ENCODE measurements at regions not wholly inside any gene's neighbourhood (a gene's known extent, or its start where the extent isn't known, plus 50 kb on each side); places are given as distances from the start of the nearest gene placed in this dataset.
"Not testable (repeated sequence)": the region's sequence is repeated elsewhere in the genome, so short reads cannot be mapped to it uniquely, and the experiment has no call there.

- DNase-seq, result no peak
- intact Hi-C loops (cut with DNase I), result no loop called here
These were observed 828.2 kb upstream of the NCAM2 start for GRCh38 chr21:20169812-20170576.

- intact Hi-C loops (cut with DNase I), result no loop called here
- DNase-seq, result no peak
These were observed 812.0 kb upstream of the NCAM2 start for GRCh38 chr21:20186186-20186585.

GRCh38 chr21:20187028-20187427 is 811.2 kb upstream of the NCAM2 start:
- intact Hi-C loops (cut with DNase I), result no loop called here
- no peak for DNase-seq

- DNase-seq; intact Hi-C loops (cut with DNase I): not testable (repeated sequence)
These were observed 796.9 kb upstream of the NCAM2 start for GRCh38 chr21:20201323-20201722.

- intact Hi-C loops (cut with DNase I), result no loop called here
- DNase-seq, result no peak
These were observed 790.9 kb upstream of the NCAM2 start for GRCh38 chr21:20207335-20207734.

DNA sequence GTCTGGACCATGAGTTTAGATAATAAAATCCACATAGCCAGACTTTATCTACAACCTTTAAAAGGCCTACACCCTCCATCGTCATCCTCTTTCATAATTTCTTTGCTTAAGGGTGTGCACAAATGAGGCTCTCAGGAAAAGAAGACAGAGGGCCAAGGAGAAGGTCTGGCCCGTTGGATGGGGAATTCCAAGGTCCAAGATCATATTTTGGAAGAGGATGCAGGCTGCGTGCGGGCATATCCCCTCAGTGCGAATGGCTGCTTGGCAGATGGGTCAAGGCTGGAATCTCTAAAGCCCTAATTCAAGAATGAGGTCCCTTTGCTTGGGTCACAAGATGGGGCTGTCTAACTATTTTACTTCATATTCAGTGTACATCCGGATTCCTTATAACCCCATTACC is 782.2 kb upstream of the NCAM2 start:
- no peak for DNase-seq
- intact Hi-C loops (cut with DNase I), result no loop called here

- no peak for DNase-seq
- intact Hi-C loops (cut with DNase I), result no loop called here
These were observed 777.6 kb upstream of the NCAM2 start for GRCh38 chr21:20220586-20220985.

- DNase-seq, result peak in 1 of 10 donors; percentile 57
- intact Hi-C loops (cut with DNase I), result not testable (repeated sequence)
These were observed 776.2 kb upstream of the NCAM2 start for GRCh38 chr21:20221981-20222380.

DNA sequence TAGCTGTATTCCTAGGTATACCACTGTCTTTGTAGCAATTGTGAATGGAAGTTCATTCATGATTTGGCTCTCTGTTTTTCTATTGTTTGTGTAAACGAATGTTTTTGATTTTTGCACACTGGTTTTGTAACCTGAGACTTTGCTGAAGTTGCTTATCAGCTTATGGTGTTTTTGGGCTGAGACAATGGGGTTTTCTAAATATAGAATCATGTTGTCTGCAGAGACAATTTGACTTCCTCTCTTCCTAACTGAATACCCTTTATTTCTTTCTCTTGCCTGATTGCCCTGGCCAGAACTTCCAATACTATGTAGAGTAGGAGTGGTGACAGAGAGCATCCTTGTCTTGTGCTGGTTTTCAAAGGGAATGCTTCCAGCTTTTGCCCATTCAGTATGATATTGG is 761.6 kb upstream of the NCAM2 start:
- intact Hi-C loops (cut with DNase I); DNase-seq: not testable (repeated sequence)

GRCh38 chr21:20249401-20249800 is 748.8 kb upstream of the NCAM2 start:
- DNase-seq, result no peak
- intact Hi-C loops (cut with DNase I), result no loop called here

DNA sequence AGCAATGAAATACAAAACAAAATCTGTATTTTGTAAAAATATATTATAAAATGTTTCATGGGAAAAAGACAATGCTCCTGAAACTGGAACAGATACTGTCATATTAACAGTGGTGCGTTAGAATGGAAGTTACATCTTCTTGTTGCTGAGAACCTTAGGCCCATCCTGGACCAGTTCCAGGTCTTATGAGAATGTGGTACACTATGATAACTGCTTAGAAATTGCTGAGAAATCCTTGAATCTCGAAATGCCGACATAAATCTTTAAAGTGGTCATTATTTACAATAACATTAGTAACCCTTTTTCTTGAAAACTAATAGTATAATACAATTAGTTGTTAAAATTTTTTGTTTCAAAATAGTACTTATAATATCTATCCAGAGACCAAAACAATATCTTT is 747.9 kb upstream of the NCAM2 start:
- DNase-seq, result no peak
- intact Hi-C loops (cut with DNase I), result no loop called here

DNA sequence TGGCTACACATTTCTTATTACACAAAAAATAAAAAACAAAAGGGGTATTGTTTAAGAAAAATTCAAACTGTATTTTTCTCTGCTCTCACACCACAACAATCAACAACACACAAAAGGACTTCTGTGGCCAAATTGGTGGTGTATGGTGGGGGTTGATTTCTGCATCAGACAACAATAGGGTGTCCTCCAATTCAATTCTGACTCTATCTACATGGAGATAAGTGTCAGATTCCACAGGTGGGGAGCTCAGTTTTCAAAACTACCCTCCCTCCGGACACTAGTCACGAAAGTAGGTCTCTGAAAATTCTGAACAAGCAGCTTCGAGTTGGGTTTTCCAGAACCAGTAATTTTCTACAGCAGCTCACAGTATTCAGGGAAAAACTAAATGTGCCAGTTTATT is 744.9 kb upstream of the NCAM2 start:
- DNase-seq, result no peak
- intact Hi-C loops (cut with DNase I), result no loop called here

- intact Hi-C loops (cut with DNase I), result no loop called here
- no peak for DNase-seq
These were observed 743.2 kb upstream of the NCAM2 start for GRCh38 chr21:20254964-20255363.

DNA sequence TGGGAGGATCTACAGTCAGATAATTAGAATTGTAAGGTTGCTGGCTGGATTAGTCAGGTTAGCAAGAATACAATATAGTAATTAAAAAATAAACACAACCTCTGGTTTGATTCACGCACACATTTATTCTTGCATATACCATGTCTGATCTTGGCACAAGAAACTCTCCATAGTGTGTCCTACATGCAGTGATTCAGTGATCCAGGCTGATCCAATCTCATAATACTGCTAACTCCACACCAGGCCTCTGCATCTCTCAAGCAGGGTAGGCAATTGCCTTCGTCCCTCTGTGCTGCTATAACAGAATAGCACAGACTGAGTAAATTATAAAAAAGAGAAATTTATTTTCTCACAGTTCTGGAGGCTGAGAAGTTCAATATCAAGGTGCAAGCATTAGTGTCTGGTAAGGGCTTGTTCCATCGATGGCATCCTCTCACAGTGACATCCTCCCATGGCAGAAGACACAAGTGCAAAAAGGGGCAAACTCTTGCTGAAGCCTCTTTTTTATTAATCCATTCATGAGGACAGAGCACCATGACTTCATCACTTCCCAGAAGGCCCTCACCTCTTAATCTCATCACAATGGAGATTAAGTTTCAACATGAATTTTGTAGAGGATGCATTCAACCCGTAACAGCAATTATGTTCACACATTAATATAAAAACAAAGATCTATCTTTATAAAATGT is 741.0 kb upstream of the NCAM2 start:
- no peak for DNase-seq
- intact Hi-C loops (cut with DNase I), result no loop called here

DNA sequence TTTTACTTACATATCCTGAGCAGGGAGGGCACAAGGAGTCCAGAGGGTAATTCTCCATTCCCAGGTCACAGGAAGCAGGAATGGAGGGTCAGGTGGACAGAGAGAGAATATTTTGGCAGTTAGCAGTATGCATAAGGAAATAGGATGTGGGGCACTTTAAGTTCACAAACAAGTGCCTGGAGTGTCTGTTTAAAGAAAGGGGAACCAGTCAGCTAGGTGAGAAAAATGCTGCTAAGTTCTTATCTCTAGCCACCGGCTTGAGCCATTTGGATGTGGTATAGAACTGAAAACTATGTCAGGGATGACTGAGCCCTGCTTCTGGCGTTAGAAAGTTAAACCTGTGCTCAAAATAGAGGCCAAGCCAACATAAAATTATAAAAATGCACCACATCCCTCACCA is 739.7 kb upstream of the NCAM2 start:
- no peak for DNase-seq
- intact Hi-C loops (cut with DNase I), result no loop called here

- intact Hi-C loops (cut with DNase I), result no loop called here
- DNase-seq, result no peak
These were observed 739.0 kb upstream of the NCAM2 start for GRCh38 chr21:20259031-20259867.

GRCh38 chr21:20260124-20260523 is 738.1 kb upstream of the NCAM2 start:
- DNase-seq, result no peak
- intact Hi-C loops (cut with DNase I), result no loop called here

- intact Hi-C loops (cut with DNase I), result no loop called here
- DNase-seq, result no peak
These were observed 736.8 kb upstream of the NCAM2 start for GRCh38 chr21:20261364-20261763.

- DNase-seq, result no peak
- intact Hi-C loops (cut with DNase I), result no loop called here
These were observed 732.3 kb upstream of the NCAM2 start for GRCh38 chr21:20265707-20266440.

DNA sequence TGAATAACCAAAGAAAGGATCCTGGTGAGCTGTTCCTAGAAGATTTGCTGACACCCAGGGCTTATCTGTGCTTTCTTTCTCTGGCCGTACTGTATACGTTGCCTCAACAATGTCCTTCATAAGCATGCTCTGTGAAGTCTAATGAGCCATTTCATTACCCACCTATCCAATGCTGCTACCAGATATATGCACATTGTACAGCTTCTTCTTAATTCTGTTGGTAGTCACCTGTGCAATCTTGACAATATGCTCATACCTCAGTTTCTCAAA is 731.8 kb upstream of the NCAM2 start:
- intact Hi-C loops (cut with DNase I), result no loop called here

More for the DNA sequence above, 731.8 kb upstream of the NCAM2 start:
- no peak for DNase-seq
